ENCODE measurements at regions not wholly inside any gene's neighbourhood (a gene's known extent, or its start where the extent isn't known, plus 50 kb on each side); places are given as distances from the start of the nearest gene placed in this dataset.

GRCh38 chr9:119441832-119442231, 72.6 kb upstream of the BRINP1 start:
- DNase-seq, result no peak

GRCh38 chr9:119441338-119441737, 72.1 kb upstream of the BRINP1 start:
- DNase-seq, result no peak

- DNase-seq, result no peak
Observed at GRCh38 chr9:119436261-119436660, 67.0 kb upstream of the BRINP1 start.

- no peak for DNase-seq
Observed at GRCh38 chr9:119435076-119435475, 65.8 kb upstream of the BRINP1 start.

GRCh38 chr9:119432428-119432827, 63.2 kb upstream of the BRINP1 start:
- no peak for DNase-seq

- DNase-seq, result no peak
Observed at GRCh38 chr9:119429302-119429701, 60.1 kb upstream of the BRINP1 start.

- DNase-seq, result no peak
Observed at GRCh38 chr9:119420231-119420630, 51.0 kb upstream of the BRINP1 start.

Data from NCI-H2227 treated with DMSO at 0.1 percent for 48 hours (cell line).